ENCODE measurements at regions not wholly inside any gene's neighbourhood (a gene's known extent, or its start where the extent isn't known, plus 50 kb on each side); places are given as distances from the start of the nearest gene placed in this dataset.

GRCh38 chr12:25764409-25764808, 194.1 kb upstream of the RASSF8 start:
- Mint-ChIP-seq H3K9me3 (no peaks in the 10 kb centered on the region), H3K27ac (no peak overlapping the region)

GRCh38 chr12:25764892-25765291, 193.6 kb upstream of the RASSF8 start:
- no peaks in the 10 kb centered on the region for H3K9me3 Mint-ChIP-seq
- H3K4me3 Mint-ChIP-seq: no peak overlapping the region
- no peaks in the 10 kb centered on the region for H3K27me3 Mint-ChIP-seq (ENCODE audit: low read depth)
- no peak overlapping the region for H3K27ac Mint-ChIP-seq
- peaks cover 5% of the 10 kb centered on the region for H3K4me1 Mint-ChIP-seq
- TF ChIP-seq CTCF (IDR thresholded peaks at IDR 0.05; ENCODE audit: unreplicated experiment in 3 of 3): no peak
- no peaks in the 10 kb centered on the region for H3K36me3 Mint-ChIP-seq (ENCODE audit: low read depth)

More at GRCh38 chr12:25764409-25764808, 194.1 kb upstream of the RASSF8 start:
- Mint-ChIP-seq H3K27me3 (ENCODE audit: low read depth) (no peaks in the 10 kb centered on the region), H3K4me1 (peaks cover 5% of the 10 kb centered on the region), H3K4me3 (no peak overlapping the region), H3K36me3 (ENCODE audit: low read depth) (no peaks in the 10 kb centered on the region)
- TF ChIP-seq CTCF (IDR thresholded peaks at IDR 0.05; ENCODE audit: unreplicated experiment in 3 of 3): no peak

GRCh38 chr12:25767606-25768005, 190.9 kb upstream of the RASSF8 start:
- no peaks in the 10 kb centered on the region for H3K36me3 Mint-ChIP-seq (ENCODE audit: low read depth)
- no peak overlapping the region for H3K4me3 Mint-ChIP-seq
- H3K27me3 Mint-ChIP-seq (ENCODE audit: low read depth): no peaks in the 10 kb centered on the region
- H3K9me3 Mint-ChIP-seq: no peaks in the 10 kb centered on the region
- peak overlapping the region in 1 of 3 experiments; percentile 0 for H3K27ac Mint-ChIP-seq
- TF ChIP-seq CTCF (IDR thresholded peaks at IDR 0.05; ENCODE audit: unreplicated experiment in 3 of 3): no peak
- peaks cover 5% of the 10 kb centered on the region for H3K4me1 Mint-ChIP-seq

- TF ChIP-seq CTCF (IDR thresholded peaks at IDR 0.05; ENCODE audit: unreplicated experiment in 3 of 3): no peak
- H3K4me3 Mint-ChIP-seq: no peak overlapping the region
- peaks cover 5% of the 10 kb centered on the region for H3K4me1 Mint-ChIP-seq
- no peaks in the 10 kb centered on the region for H3K27me3 Mint-ChIP-seq (ENCODE audit: low read depth)
- H3K9me3 Mint-ChIP-seq: no peaks in the 10 kb centered on the region
- H3K27ac Mint-ChIP-seq: peak overlapping the region in 1 of 3 experiments; percentile 0
- no peaks in the 10 kb centered on the region for H3K36me3 Mint-ChIP-seq (ENCODE audit: low read depth)
Observed at GRCh38 chr12:25768151-25768550, 190.3 kb upstream of the RASSF8 start.

- no peak for TF ChIP-seq CTCF (IDR thresholded peaks at IDR 0.05; ENCODE audit: unreplicated experiment in 3 of 3)
- no peak overlapping the region for H3K27ac Mint-ChIP-seq
- no peaks in the 10 kb centered on the region for H3K27me3 Mint-ChIP-seq (ENCODE audit: low read depth)
- H3K36me3 Mint-ChIP-seq (ENCODE audit: low read depth): no peaks in the 10 kb centered on the region
- no peaks in the 10 kb centered on the region for H3K9me3 Mint-ChIP-seq
- H3K4me3 Mint-ChIP-seq: no peak overlapping the region
- H3K4me1 Mint-ChIP-seq: peaks cover 5% of the 10 kb centered on the region
Observed at GRCh38 chr12:25769082-25769945, 189.2 kb upstream of the RASSF8 start.

- no peak for TF ChIP-seq CTCF (IDR thresholded peaks at IDR 0.05; ENCODE audit: unreplicated experiment in 3 of 3)
- Mint-ChIP-seq H3K9me3 (no peaks in the 10 kb centered on the region), H3K4me1 (peaks cover 7% of the 10 kb centered on the region), H3K27ac (no peak overlapping the region), H3K36me3 (ENCODE audit: low read depth) (no peaks in the 10 kb centered on the region), H3K27me3 (ENCODE audit: low read depth) (no peaks in the 10 kb centered on the region), H3K4me3 (no peak overlapping the region)
Observed at GRCh38 chr12:25771041-25771440, 187.4 kb upstream of the RASSF8 start.
